ENCODE measurements at regions not wholly inside any gene's neighbourhood (a gene's known extent, or its start where the extent isn't known, plus 50 kb on each side); places are given as distances from the start of the nearest gene placed in this dataset.

DNA sequence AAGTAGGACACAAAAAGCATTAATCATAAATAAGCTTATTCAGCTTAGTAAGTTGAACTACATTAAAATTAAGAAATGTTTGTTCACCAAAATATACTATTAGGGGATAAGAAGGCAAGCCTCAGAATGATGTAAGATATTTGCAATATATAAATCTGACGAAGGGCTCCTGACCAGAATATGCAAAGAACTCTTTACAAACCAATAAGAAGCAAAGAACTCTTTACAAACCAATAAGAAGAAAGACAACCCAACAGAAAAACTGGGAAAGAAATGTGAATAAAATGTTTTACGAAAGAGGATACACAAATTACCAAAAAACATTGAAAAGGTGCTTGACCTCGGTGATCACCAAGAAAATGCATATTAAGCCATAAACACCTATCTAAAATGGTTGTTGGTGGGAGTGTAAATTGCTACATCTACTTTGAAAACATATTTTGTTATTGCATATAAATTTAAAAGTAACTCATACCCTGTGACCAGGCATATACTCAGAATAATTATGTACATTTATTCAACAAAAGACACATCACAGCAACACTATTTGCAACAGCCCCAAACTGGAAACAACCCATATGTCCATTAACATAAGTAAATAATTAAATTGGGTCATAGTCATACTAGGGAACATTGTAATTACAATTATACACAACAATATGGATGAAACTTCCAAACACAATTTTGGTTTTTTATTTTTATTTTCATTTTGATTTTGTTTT lies 83.3 kb upstream of the CTBP2 start:
- TF ChIP-seq CTCF (IDR thresholded peaks at IDR 0.05) (no peak), POLR2AphosphoS5 (IDR thresholded peaks at IDR 0.05) (no peak), POLR2A (IDR thresholded peaks at IDR 0.05) (no peak)
